Activated T-cell treated with anti-CD3 and anti-CD28 coated beads, Interleukin-2, amount 50 U/mL, for 48 hours (primary cell): ENCODE measurements at regions not wholly inside any gene's neighbourhood (a gene's known extent, or its start where the extent isn't known, plus 50 kb on each side); places are given as distances from the start of the nearest gene placed in this dataset.

ENCODE experiments used
- DNase-seq, 2 experiments: peaks; one replicate each; pipeline ENCODE4 v3.0.0-alpha.2; 2020

DNA sequence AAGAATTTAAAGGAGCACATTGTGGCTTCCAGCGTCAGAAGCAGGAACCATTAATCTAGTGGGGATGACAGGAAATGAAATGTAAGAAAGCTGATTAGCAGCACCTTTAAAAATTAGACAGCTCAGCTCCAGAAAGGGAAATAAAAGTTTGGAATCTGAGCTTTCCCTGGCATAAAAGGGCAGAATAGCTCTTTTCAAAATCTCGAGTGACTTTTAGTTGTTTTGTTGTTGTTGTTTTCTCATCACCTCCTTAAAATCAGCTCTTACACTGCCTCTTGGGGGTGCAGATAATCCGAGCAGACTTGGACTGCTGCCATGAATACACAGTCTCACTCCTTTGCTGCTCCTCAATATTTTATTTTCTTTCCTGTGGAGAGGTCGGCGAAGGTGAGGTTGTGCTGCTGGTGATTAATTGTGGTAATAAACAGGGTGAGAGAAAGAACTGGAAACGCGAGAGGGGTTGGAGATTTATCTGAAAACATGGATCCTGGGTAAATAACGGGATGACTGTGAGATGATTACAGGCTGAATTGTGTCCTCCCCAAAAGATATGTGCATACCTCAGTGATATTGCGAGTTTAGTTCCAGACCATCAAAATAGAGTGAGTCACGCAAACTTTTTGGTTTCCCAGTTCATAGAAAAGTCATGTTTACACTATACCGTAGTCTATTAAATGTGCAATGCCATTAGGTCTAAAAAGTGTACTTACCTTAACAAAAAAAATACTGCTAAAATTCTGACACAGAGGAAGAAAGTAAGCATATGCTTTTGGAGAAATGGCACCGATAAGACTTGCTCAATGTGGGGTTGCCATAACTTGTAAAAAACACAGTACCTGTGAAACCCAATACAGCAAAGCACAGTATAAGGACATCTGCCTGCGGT is 787.7 kb downstream of the UQCRFS1 start:
- no peak for DNase-seq

DNA sequence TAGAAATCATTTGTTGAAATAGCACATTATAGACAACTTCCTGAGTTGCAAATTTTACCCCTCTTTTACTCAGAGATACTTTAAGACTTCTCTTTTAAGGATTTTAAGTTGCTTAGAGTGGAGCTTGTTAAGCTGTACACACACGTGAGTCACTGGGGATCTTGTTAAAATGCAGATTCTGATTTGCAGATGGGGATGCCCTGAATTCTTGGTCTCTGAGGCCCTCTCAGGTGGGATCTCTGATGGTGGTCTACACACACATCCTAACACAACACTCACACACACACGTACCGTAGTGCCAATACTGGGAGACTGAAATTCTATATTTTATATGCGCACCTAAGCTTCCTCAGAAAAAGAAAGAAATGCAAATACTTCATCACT is 788.3 kb downstream of the UQCRFS1 start:
- no peak for DNase-seq

DNA sequence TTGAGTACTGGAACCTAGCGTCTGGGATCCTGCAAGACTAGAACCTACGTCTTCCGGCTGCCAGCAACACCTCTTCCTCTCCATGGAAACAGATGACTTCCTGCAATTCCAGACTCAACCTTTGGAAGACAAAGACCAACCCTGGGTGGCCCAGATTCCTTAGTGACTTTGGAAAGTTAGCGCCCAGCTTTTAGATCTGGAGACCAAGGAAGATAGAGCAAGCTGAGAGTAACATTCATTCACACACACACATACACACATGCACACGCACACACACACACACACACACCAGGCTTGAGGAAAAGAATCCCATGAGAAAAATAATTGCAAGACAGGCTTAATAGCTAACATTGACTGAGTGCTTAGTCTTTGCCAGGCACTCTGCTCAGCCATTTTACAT is 788.9 kb downstream of the UQCRFS1 start:
- no peak for DNase-seq

DNA sequence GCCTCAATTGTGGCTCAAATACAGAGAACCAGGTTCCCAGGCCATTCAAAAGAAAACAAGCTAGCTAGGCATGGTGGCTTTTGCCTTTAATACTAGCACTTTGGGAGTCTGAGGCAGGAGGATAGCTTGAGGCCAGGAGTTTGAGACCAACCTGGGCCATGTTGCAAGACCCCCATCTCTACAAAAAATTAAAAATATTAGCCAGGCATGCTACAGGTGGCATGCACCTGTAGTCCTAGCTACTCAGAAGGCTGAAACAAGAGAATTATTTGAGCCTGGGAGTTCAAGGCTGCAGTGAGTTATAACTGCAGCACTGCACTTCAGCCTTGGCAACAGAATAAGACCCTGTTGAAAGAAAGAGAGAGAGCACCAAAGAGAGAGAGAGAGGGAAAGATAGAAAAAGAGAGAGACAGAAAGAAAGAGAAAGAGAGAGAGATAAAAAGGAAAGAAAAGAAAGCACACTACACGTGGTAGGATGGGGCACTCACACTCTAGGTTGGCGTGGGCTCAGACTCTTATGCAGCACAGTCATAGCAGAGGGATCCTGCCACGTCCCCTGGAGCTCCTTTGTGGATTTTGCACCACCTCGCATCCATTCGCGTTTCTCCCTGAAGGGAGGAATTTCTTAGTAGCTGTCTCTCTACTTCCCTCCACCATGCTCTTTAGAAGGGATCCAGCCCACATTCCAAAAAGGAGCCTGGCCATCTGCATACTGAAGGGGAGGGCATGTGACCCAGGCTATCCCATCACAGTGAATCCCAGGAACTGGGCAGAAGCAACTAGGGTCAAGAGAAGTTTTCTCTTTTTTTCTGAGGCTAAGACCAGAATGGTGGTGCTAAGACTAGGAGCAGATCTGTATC is 789.9 kb downstream of the UQCRFS1 start:
- DNase-seq: no peak

DNA sequence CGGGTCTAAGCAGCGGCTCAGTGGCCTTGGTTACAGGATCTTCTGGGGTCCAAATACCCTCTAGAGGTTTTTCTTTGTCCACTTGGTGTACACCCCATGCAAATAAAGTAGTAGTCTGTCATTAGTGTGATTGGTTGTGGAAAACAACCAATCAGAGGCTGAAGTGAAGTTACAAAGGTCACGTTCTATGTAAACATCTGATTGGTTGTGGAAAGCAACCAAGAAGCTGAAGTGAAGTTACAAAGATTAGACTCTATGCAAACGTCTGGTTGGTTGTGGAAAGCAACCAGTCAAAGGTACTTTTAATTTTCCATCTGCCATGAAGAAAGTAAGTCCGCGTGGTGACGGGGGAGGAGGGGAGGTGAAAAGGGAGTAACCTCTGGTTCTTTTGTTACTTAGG is 790.9 kb downstream of the UQCRFS1 start:
- no peak for DNase-seq

DNA sequence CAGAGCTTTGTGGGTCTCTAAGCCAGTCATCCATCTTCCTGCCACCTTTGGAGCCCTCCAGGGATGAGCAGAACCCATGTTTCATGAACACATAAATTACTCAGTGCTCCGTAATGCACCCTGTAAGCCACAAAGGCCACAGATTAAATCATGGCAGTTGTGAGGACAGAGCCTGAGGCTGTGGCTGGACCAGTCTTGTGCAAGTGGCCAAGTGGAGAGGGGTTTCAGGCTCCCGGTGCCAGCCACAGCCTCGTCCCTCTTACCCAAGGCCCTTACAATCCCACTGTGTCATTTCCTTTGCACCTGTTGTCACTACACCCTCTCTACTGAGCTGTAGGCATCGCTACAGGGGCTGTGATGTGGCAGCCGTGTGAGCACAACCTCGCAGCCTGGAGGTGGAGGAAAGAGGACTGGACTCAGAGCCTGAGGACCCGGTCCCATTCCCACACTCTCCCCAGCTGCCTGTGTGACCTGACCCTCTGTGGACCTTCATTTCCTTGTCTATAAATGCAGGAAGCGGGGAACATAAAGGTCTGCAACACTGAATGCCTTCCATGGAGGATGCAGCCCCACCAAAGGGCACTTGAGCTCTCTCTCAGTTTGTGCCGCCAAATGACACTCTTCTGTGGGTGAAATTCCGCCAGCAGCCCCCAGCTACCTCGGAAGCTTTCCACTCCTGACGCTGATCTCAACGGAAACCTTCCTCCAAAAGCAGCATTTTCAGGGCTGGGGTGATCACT is 792.0 kb downstream of the UQCRFS1 start:
- no peak for DNase-seq

DNA sequence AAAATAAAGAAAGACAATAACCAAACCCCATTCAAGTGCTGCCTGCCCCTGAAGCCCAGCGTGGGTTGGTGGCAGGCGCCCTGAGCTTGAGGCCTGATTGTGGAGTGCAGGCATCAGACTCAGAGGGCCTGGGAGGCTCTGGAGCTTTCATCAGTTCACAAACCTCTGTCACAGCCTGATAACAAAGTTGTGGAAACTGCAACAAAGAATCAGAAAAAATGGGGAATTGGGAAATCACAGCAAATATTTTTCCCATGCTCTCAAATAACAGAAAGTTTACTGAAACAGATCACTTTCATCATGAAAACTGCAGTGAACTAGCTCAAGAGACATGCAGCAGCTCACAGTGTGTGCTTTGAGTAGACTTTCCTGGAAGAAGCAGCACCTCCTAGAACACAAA is 793.6 kb downstream of the UQCRFS1 start:
- DNase-seq: no peak

DNA sequence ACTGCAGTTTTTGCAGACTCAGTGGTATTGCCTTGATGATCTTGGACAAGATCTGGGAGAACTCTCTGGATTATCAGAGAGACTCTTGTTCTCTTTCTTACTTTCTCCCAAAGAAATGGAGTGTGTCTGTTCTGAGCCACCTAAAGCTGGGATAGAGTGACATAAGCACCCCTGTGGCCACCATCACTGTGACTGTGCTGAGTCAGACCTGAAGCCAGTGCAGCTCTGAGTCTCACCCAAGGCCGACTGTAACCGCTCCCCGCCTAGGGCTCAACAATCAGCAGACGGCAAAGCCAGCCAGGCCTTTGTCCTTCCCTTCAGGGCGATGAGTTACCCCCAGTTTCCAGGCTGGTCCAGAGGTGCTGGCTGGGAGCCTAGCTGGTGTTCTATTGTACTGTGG is 795.6 kb downstream of the UQCRFS1 start:
- DNase-seq: no peak

DNA sequence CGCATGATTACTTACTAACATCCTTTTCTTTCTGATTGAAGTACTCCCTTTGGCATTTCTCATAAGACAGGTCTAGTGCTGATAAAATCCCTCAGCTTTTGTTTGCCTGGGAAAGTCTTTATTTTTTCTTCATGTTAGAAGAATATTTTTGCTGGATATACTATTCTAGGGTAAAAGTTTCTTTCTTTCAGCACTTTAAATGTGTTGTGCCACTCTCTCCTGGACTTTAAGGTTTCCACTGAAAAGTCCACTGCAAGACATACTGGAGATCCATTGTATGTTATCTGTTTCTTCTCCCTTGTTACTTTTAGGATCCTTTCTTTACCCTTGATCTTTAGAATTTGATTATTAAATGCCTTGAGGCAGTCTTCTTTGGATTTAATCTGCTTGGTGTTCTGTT is 796.7 kb downstream of the UQCRFS1 start:
- no peak for DNase-seq

DNA sequence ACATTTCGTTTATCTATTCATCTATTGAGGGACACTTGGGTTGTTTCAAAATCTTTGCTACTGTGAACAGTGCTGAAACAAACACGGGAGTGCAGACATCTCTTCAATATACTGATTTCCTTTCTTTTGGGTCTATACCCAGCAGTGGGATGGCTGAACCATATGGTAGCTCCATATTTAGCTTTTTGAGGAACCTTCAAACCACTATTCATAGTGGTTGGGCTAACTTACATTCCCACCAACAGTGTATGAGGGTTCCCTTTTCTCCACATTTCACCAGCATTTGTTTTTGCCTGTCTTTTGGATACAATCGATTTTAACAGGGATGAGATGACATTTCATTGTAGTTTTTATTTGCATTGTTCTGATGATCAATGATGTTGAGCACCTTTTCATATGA is 798.2 kb downstream of the UQCRFS1 start:
- DNase-seq: no peak

DNA sequence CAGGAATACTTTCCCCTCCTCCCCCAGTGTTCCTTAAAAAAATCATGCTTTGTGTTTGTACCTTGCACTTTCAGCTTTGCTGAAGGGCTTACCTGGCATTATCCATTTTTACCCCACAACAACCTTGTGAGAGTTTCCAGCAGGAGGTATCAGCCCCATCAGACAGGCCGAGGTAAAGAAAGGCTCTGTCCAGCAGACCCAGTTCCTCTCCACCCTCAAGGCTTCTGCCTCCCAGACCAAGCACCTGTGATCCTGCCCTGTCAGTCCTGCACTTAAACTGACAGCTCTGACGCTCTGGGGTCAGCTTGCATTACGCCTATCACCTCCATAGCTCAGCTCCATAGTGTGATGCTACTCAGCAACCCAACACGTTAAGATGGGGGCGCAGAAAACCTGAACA is 803.1 kb downstream of the UQCRFS1 start:
- no peak for DNase-seq

DNA sequence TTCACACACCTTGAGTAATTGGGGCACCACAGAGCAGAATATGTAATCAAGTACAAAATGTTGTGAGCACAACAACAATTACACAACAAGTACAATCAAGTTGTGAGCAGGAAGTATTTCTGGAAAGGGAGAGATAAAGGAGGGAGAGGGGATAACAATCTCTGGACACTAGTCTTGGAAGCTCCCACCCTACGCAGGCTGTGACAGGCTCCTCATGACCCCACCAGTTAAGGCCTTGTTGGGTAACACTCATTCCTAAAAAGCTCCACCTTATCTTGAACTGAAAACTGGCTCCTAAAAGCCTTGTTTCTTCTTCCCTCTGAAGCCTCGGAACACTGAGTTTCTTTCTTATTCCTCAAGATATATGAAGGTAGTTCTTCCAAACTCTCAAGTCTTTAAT is 806.0 kb downstream of the UQCRFS1 start:
- DNase-seq: no peak

DNA sequence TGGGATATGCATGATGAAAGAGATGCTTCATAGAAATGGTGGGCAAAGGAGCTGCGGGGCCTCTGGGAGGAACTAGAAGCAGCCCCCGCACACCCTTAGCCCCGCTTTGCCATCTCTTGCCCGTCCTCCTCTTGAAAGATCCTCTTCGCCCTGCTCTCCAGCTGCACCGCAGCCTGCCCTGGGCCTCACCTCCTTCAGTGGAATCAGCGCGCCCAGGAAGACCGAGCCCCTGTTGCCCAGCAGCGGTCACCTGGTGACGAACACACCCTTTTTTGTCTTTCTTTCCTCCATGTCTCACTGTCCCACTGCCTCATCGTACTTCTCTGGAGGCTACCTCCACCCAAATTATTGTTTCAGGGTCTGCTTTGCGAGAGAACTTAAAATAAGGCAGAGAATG is 807.6 kb downstream of the UQCRFS1 start:
- DNase-seq: no peak

DNA sequence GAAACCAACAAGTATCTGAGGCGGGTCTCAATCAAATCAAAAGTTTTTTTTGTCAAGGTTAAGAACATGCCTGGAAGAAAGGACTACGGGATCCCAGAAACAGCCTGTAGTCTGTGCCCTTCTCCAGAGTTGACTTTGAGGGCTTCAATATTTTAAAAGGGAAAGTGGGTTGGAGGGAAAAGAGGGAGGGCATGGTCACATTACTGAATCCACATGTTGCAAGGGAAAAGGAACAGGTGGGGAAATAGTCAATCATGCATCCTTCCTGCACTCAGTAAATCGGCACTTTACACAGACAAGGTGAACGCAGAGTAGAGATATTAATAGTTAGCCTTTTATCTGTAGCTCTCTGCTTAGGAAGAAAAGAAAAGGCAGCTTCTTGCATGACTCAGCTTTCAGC is 808.5 kb downstream of the UQCRFS1 start:
- no peak for DNase-seq

DNA sequence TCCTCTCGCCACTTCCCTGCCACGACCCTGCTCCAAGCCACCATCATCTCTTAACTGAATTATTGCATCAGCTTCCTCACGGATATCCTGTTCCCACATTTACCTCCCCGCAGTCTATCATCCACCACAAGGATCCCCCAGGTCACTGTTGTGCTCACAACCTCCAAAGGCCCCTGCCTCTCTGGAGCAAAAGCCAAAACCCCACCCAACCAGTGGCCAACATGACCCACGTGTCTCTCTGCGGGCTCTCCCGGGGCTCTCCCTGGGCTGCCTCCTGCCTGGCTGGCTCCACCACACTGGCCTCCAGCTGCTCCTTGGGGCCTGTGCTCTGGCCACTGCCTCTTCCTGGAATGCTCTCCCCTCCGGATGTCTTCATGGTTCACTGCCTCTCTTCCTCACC is 809.3 kb downstream of the UQCRFS1 start:
- DNase-seq: no peak

DNA sequence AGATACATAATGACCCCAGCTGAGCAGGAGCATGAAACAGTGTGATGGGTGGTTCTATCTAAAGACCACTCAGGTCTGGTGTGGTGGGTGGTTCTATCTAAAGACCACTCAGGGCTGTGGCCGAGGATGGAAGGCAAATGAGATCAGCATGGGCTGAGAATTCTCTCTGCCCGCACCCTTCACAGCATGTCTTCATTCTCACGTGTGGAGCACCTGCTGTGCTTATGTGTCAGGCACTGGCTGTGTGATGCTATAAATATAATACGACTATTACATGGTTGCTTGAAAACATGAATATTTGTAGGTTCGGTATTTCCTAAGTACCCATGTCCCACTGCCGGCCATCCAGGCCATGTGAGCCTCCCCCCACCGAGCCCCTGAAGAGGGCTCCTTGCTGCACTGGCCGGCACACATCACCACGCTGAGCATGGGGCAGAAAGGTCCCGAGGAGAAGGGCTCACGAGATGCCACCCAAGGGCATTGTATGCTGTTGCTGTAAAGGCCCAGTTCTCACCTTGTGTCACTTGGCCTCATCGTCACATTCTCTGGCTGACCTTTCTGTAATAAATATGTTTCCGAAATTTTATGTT is 810.2 kb downstream of the UQCRFS1 start:
- no peak for DNase-seq

DNA sequence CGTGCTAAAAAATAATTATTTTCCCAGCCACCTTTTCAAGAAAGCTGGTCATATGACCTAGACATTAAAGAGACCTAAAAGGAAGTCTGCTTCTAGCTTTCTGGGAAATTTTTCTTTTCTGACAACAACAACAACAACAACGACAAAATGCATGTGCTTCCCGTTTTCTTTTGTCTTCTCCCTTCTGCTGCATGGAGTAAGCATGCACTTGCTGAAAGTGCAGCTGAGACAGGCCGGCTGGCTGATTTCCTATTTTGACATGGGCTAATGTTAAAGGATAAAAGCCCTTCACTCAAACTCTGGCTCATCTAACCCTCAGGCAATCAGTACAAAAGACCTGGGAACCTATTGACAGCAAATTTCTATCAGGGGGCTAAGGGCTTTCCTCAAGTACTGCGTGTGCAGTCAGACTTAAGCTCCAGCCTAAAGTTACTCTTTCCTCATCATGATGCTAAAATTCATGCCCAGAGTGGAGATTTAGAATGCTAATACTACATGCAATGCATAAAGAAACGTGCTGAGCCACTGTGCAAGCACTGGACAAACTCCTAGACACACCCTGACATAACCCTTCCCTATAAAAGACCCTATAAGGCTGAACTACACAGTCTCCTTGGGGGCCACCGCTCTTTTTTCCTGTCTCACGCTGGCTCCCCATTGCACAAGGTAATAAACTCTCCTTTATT is 811.1 kb downstream of the UQCRFS1 start:
- no peak for DNase-seq

DNA sequence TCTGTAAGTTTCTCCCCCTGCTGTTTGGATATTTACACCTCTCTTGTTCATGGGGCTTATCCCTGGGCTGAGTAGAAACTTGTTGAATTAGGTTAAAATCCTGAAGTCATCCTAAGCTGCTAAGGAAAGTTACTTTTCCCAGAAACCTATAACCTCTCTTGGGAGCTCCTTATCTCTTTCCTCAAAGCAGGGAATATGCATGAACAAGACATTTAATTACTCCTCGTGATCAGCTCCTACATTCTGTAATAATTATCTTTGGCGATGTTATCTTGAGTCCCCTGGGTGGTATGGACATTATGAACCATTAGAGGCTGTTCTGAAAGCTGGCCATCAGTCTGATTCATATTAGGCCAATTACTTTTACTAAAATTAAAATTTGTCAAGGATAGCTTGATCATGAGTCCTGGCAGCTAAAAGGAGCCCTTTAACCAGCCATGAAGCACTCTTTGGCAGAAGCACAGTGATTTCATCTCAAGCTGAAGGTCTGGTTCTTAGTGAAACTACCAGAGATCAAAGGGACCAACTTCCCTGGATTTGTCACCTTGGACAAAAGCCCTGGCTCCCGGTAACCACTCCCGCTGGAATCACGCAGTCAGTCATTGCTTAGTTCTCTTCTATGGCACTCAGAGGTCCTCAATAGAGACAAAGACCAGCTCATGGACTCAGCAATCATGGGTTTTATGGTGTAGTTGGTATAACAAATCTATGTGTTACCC is 811.8 kb downstream of the UQCRFS1 start:
- DNase-seq: no peak

DNA sequence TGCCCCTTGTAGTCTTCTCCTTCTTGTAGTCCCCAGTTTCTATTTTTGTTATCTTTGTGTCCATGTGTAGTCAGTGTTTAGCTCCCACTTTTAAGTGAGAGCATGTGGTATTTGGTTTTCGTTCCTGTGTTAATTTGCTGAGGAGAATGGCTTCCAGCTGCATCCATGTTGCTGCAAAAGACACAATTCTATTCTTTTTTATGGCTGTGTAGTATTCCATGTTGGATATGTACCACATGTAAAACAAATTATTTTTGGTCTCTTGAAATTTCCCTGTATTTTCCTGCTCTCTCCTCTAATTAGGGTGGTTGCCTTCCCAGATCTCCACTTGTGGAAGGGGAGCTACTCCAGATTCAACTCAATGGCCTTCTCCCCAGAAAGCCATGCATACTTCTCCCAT is 813.8 kb downstream of the UQCRFS1 start:
- no peak for DNase-seq

DNA sequence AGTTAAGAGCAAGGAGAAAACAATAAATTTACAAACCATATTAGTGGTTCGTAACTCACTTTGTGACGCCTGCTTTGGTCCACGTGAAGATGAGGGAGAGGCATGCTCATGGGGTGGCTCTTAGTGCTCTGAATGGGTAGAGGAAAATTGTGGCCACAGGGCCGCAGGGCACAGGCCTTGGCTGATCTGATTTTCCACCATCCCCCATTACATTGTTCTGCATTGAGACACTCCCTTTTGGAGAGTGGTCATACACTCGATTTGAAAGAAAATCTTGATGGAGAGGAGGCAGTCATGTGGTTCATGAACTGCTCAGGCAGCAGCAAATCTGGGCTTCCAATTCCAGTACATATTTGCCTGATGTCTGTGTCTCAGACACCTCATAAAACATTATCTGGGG is 815.2 kb downstream of the UQCRFS1 start:
- DNase-seq: no peak

DNA sequence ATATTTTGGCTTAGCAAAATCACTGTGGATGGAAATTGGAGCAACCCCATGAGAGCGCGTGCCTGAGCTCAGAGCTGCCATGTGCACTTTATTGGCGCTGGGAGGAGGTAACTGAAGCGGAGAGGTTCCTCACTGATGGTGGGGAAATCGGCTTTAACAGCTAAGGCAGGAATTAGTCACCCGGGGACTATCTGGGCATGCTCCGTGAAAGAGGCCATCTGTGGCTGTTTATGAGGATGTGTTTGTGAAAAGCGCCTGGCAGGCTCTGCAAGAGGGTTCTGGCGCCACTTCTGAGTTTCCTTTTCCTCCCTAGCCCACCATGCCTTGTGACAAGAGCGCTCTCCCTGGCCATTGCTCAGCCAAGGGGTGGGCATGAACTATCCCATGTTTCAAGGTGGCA is 815.6 kb downstream of the UQCRFS1 start:
- DNase-seq: no peak

DNA sequence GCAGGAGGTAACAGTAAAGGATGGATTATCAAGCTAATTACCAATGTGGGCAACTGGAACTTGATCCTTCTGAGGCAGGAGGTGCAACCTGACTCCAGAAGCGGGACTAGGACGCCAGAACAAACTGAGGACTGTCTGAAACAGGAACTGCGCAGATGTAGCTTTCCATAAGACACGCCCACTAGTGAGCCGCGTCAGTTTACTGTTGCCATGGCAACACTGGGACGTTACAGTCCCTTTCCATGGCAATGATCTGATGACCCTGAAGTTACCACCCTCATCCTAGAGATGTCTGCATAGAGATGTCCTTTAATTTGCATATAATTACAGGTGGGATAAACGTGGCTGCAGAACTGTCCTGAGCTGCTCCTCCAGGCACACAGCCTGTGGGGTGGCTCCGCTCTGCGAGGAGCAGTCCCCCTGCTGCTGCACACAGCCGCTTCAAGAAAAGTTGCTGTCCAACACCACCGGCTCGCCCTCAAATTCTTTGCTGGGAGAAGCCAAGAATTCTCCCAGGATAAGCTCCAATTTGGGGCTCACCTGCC is 816.6 kb downstream of the UQCRFS1 start:
- no peak for DNase-seq
